ENCODE measurements at regions not wholly inside any gene's neighbourhood (a gene's known extent, or its start where the extent isn't known, plus 50 kb on each side); places are given as distances from the start of the nearest gene placed in this dataset.

DNA sequence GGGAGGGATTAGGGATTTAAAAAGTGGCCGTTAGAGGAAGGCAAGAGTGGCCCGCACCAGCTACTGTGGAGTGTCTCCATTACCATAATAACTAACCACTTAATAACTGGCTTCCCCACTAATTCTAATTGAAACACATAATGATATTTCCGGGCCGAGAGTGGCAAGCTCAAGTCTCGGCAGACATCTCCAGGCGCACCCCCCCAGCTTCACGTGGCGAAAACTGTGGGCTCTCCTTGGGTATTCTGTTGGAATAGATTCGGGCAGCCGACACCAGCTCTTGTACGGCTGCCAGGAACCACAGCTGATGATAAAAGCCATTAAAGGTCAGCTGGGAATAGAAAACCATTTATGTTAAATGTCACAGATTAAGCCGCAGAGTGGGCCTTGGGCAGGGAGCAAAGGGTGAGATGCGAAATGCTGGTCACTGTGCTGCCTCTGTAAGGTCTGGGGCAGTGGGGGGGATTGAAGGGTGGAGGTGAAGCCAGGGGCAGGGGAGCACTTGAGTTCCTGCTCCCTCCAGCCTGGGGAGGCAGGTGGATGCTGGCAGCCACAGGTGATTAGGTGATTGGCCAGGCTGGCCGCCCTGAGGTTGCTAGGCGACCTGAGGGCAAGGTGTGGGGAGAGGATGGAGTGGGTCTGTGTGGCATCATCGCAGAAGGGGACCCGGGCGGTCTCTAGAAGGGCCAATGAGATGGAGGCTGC, 115.6 kb upstream of the SDK2 start:
- H3K4me3 ChIP-seq (ENCODE audit: low read depth in 1 of 5, low read length in 5 of 5): no peak overlapping the region
- no peak overlapping the region for H3K9ac ChIP-seq (ENCODE audit: low read length in 5 of 5)
- no peaks in the 10 kb centered on the region for H3K36me3 ChIP-seq (ENCODE audit: control insufficient read depth in 5 of 5, insufficient read depth in 5 of 5, low read length in 5 of 5)
- no peaks in the 10 kb centered on the region for H3K9me3 ChIP-seq (ENCODE audit: control insufficient read depth in 5 of 5, low read length in 5 of 5)
- H3K27ac ChIP-seq (ENCODE audit: low read depth, low read length): no peak overlapping the region
- peaks cover 0 to 8% (median 4%) of the 10 kb centered on the region in 5 donors for H3K4me1 ChIP-seq (ENCODE audit: control insufficient read depth in 5 of 5, insufficient read depth in 5 of 5, low read length in 5 of 5)
- peaks cover 0 to 22% (median 16%) of the 10 kb centered on the region in 5 donors for H3K27me3 ChIP-seq (ENCODE audit: control insufficient read depth in 5 of 5, insufficient read depth in 4 of 5, low read length in 5 of 5)

DNA sequence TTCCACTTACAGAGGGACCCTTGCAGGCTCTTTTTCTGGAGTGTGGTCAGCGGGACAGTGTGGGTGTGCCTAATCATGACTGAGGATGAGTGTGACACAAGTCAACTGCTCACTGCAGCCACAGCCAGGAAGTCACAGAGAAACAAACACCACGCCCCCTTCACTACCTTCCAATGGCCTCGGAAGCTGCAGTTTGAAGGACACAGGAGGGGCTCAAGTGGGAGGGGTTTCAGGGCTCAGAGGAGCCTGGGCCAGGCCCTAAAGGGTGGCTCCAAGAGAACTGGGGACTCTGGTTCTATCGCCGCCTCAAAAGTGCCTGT, 116.2 kb upstream of the SDK2 start:
- Histone ChIP-seq H3K27me3 (ENCODE audit: control insufficient read depth in 5 of 5, insufficient read depth in 4 of 5, low read length in 5 of 5) (peaks cover 0 to 25% (median 14%) of the 10 kb centered on the region in 5 donors), H3K36me3 (ENCODE audit: control insufficient read depth in 5 of 5, insufficient read depth in 5 of 5, low read length in 5 of 5) (no peaks in the 10 kb centered on the region), H3K9me3 (ENCODE audit: control insufficient read depth in 5 of 5, low read length in 5 of 5) (no peaks in the 10 kb centered on the region), H3K4me1 (ENCODE audit: control insufficient read depth in 5 of 5, insufficient read depth in 5 of 5, low read length in 5 of 5) (peaks cover 0 to 8% (median 4%) of the 10 kb centered on the region in 5 donors), H3K9ac (ENCODE audit: low read length in 5 of 5) (no peak overlapping the region), H3K4me3 (ENCODE audit: low read depth in 1 of 5, low read length in 5 of 5) (no peak overlapping the region), H3K27ac (ENCODE audit: low read depth, low read length) (no peak overlapping the region)

DNA sequence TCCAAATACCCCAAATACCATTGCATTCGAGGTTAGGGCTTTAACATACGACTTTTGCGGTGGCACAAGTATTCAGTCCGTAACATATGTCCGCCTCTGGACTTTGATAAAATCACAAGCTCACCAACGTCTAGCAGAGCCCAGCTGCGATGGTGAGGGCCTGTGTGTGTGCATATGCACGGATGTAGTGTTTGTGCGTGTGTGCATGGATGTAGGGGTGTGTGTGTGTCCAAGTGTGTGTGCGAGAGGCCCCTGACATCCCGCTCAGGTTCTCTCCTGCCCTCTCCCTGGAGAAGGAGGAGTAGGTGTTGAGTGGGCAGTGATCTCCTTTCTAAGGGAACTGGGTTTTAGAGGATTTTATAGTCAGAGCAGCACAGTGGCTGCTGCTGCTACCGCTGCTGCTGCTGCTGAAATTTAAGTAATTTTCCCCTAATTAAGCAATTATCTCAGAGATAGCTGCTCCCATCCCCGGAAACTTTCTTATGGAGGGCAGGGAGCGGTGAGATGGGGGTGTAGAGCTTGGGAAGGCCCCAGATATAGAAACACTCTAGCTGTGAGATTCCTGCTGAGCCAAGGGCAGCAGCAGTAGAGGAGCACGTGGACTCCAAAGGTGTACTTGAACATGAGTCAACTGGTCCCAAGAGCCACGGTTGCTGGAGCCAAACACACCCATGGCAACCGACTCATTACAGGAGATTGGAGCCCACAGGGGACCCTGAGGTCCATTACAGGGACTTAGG, 121.7 kb upstream of the SDK2 start:
- H3K4me1 ChIP-seq (ENCODE audit: control insufficient read depth in 5 of 5, insufficient read depth in 5 of 5, low read length in 5 of 5): peaks cover 4 to 18% (median 13%) of the 10 kb centered on the region in 5 donors
- H3K9ac ChIP-seq (ENCODE audit: low read length in 5 of 5): no peak overlapping the region

DNA sequence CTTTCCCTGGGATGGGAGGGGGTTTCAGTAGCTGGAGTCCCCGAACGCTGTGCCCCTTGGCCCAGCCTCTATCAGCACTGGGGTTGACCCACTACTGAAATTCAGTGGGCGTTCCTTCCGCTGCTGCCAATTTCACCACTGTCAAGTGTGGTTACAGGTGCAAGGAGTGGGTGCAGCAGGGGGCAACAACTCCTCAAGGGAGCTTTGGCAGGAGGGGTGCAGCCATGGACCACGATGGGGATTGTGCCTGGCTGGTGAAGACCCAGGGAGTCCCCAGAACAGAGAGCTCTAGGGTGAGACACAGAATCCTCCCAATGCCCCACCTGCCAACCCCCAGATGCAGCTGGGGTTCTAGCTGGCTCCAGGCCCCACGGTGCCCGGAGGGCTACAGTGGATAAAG, 123.5 kb upstream of the SDK2 start:
- Histone ChIP-seq H3K36me3 (ENCODE audit: control insufficient read depth in 5 of 5, insufficient read depth in 5 of 5, low read length in 5 of 5) (no peaks in the 10 kb centered on the region), H3K27ac (ENCODE audit: low read depth, low read length) (no peak overlapping the region), H3K27me3 (ENCODE audit: control insufficient read depth in 5 of 5, insufficient read depth in 4 of 5, low read length in 5 of 5) (peaks cover 0 to 13% (median 6%) of the 10 kb centered on the region in 5 donors), H3K4me3 (ENCODE audit: low read depth in 1 of 5, low read length in 5 of 5) (no peak overlapping the region), H3K9ac (ENCODE audit: low read length in 5 of 5) (no peak overlapping the region), H3K9me3 (ENCODE audit: control insufficient read depth in 5 of 5, low read length in 5 of 5) (no peaks in the 10 kb centered on the region), H3K4me1 (ENCODE audit: control insufficient read depth in 5 of 5, insufficient read depth in 5 of 5, low read length in 5 of 5) (peaks cover 4 to 17% (median 10%) of the 10 kb centered on the region in 5 donors)

More for the DNA sequence above, 121.7 kb upstream of the SDK2 start:
- H3K27me3 ChIP-seq (ENCODE audit: control insufficient read depth in 5 of 5, insufficient read depth in 4 of 5, low read length in 5 of 5): peaks cover 0 to 10% (median 3%) of the 10 kb centered on the region in 5 donors
- no peaks in the 10 kb centered on the region for H3K36me3 ChIP-seq (ENCODE audit: control insufficient read depth in 5 of 5, insufficient read depth in 5 of 5, low read length in 5 of 5)
- no peaks in the 10 kb centered on the region for H3K9me3 ChIP-seq (ENCODE audit: control insufficient read depth in 5 of 5, low read length in 5 of 5)
- H3K27ac ChIP-seq (ENCODE audit: low read depth, low read length): no peak overlapping the region
- H3K4me3 ChIP-seq (ENCODE audit: low read depth in 1 of 5, low read length in 5 of 5): no peak overlapping the region

DNA sequence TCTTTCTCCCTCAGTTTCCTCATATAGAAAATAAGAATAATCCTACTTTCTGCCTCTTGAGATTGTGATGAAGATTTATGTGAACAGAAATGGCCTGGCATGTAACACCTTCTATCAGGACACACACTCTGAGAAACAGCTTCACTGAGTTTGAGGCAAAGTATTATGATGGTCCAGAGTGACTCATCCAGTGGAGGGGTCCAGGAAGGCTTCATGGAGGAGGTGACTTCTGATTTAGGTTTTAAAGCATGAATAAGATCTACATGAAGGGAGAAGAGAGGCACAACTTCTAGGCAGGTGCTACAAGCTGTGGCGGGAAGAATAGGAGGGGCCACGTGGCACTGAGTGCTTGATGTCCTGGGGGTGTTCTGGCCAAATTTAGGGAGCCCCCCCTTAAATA, 124.4 kb upstream of the SDK2 start:
- no peak overlapping the region for H3K9ac ChIP-seq (ENCODE audit: low read length in 5 of 5)
- H3K4me1 ChIP-seq (ENCODE audit: control insufficient read depth in 5 of 5, insufficient read depth in 5 of 5, low read length in 5 of 5): peaks cover 4 to 17% (median 10%) of the 10 kb centered on the region in 5 donors
- no peaks in the 10 kb centered on the region for H3K9me3 ChIP-seq (ENCODE audit: control insufficient read depth in 5 of 5, low read length in 5 of 5)
- H3K27ac ChIP-seq (ENCODE audit: low read depth, low read length): no peak overlapping the region
- no peak overlapping the region for H3K4me3 ChIP-seq (ENCODE audit: low read depth in 1 of 5, low read length in 5 of 5)
- H3K27me3 ChIP-seq (ENCODE audit: control insufficient read depth in 5 of 5, insufficient read depth in 4 of 5, low read length in 5 of 5): peaks cover 0 to 13% (median 6%) of the 10 kb centered on the region in 5 donors
- H3K36me3 ChIP-seq (ENCODE audit: control insufficient read depth in 5 of 5, insufficient read depth in 5 of 5, low read length in 5 of 5): no peaks in the 10 kb centered on the region

DNA sequence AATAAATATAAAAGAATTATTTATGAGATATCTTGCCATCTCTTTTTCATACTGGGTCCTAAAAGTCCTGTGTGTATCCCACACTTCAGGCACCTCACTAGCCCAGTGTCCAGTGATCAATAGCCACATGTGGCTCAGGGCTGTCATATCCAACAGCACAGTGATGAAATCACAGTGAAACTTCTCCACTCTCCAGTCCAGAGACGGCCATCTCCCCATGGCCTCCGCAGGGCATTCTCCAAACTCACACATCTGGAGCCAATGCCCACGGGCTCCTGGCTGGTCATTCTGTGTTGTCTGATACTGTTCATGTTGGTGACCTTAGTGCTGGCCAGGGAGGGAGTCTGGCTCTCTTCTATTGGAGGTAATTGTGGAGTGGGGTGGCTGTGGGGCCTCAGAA, 125.2 kb upstream of the SDK2 start:
- no peak overlapping the region for H3K9ac ChIP-seq (ENCODE audit: low read length in 5 of 5)
- H3K9me3 ChIP-seq (ENCODE audit: control insufficient read depth in 5 of 5, low read length in 5 of 5): no peaks in the 10 kb centered on the region
- no peak overlapping the region for H3K27ac ChIP-seq (ENCODE audit: low read depth, low read length)
- H3K4me1 ChIP-seq (ENCODE audit: control insufficient read depth in 5 of 5, insufficient read depth in 5 of 5, low read length in 5 of 5): peaks cover 4 to 17% (median 10%) of the 10 kb centered on the region in 5 donors
- H3K27me3 ChIP-seq (ENCODE audit: control insufficient read depth in 5 of 5, insufficient read depth in 4 of 5, low read length in 5 of 5): peaks cover 0 to 13% (median 6%) of the 10 kb centered on the region in 5 donors
- H3K36me3 ChIP-seq (ENCODE audit: control insufficient read depth in 5 of 5, insufficient read depth in 5 of 5, low read length in 5 of 5): no peaks in the 10 kb centered on the region
- no peak overlapping the region for H3K4me3 ChIP-seq (ENCODE audit: low read depth in 1 of 5, low read length in 5 of 5)

DNA sequence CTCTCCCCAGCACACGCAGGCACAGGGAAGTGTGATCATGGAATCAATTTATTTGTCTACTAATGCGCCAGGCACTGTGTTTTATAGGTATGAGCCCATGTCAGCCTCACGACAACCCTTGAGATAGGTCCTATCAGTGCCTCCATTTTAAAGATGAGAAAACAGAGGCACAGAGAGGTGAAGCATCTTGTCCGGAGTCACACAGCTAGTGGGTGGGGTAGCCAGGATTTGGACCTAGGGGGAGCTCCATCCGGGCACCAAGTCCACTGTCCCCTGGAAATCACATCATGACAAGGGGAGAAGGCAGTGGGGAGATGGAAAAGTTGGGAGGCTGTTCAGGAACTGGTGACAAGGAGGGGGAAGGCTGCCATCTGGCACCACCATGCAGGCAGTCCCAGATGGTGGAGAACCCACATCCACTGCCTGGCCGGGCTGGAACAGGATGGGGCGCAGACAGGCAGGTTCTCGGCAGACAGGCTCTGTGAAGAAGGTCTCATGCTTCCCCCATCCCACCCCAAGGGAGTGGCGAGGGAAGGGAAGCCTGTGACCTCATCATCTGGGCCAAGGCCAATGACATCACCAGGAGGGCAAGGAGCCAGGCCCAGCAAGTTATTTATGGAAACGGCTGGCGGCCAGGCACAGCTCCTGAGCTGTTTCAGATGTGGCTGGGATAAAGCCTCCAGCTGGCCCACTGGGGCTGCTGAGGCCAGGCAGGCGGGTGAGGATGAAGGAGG, 126.0 kb upstream of the SDK2 start:
- Histone ChIP-seq H3K4me3 (ENCODE audit: low read depth in 1 of 5, low read length in 5 of 5) (no peak overlapping the region), H3K9ac (ENCODE audit: low read length in 5 of 5) (no peak overlapping the region), H3K36me3 (ENCODE audit: control insufficient read depth in 5 of 5, insufficient read depth in 5 of 5, low read length in 5 of 5) (no peaks in the 10 kb centered on the region), H3K27me3 (ENCODE audit: control insufficient read depth in 5 of 5, insufficient read depth in 4 of 5, low read length in 5 of 5) (peaks cover 0 to 13% (median 6%) of the 10 kb centered on the region in 5 donors), H3K4me1 (ENCODE audit: control insufficient read depth in 5 of 5, insufficient read depth in 5 of 5, low read length in 5 of 5) (peaks cover 4 to 17% (median 10%) of the 10 kb centered on the region in 5 donors), H3K27ac (ENCODE audit: low read depth, low read length) (no peak overlapping the region), H3K9me3 (ENCODE audit: control insufficient read depth in 5 of 5, low read length in 5 of 5) (no peaks in the 10 kb centered on the region)

DNA sequence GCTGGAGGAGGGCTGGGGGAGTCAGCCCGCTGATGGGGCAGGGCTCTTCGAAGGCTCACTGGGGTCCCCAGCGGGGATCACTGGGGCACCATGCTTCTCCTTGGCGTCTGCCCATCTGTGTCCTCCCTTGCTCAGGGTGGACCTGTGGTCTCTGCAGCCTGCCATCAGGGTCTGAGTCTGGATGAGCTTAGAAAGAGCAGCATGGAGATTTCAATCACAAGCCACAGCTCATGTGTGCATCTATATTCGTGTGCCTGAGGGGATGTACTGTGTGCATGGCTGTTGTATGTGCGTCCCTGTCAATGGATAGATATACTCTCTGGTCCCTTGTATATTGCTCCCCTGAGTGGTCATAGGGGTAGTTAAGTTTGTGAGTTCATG, 126.6 kb upstream of the SDK2 start:
- Histone ChIP-seq H3K9ac (ENCODE audit: low read length in 5 of 5) (no peak overlapping the region), H3K27me3 (ENCODE audit: control insufficient read depth in 5 of 5, insufficient read depth in 4 of 5, low read length in 5 of 5) (peaks cover 0 to 13% (median 8%) of the 10 kb centered on the region in 5 donors), H3K36me3 (ENCODE audit: control insufficient read depth in 5 of 5, insufficient read depth in 5 of 5, low read length in 5 of 5) (no peaks in the 10 kb centered on the region), H3K27ac (ENCODE audit: low read depth, low read length) (no peak overlapping the region), H3K9me3 (ENCODE audit: control insufficient read depth in 5 of 5, low read length in 5 of 5) (no peaks in the 10 kb centered on the region), H3K4me1 (ENCODE audit: control insufficient read depth in 5 of 5, insufficient read depth in 5 of 5, low read length in 5 of 5) (peaks cover 4 to 17% (median 10%) of the 10 kb centered on the region in 5 donors), H3K4me3 (ENCODE audit: low read depth in 1 of 5, low read length in 5 of 5) (no peak overlapping the region)

DNA sequence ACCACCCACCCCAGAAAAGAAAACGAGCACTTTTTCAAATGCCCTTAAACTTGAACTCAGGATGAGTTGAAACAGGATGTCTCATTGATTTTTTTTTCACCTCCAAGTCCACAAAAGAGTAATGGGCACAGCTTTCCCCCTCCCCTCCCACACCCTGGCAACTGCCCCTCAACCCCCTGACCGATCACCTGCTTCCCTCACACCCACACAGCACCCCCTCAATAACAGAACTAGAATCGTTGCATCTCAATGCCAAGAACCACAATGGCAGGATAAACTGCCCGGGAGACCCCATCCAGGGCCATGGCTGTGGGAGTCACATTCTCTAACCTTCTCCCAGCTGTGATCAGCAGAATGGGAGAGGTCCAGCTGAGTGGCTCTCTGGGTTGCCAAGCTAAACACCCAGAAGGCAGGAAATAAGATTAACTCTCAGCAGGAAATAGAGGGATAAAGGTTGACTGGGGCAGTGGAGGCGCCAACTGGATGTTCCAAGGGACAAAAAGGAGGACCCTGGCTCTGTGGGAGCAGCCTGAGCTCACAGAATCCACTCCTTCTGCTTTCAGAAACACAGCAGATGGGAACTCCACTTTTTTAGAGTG, 128.0 kb upstream of the SDK2 start:
- peaks cover 0 to 18% (median 12%) of the 10 kb centered on the region in 5 donors for H3K27me3 ChIP-seq (ENCODE audit: control insufficient read depth in 5 of 5, insufficient read depth in 4 of 5, low read length in 5 of 5)
- no peak overlapping the region for H3K4me3 ChIP-seq (ENCODE audit: low read depth in 1 of 5, low read length in 5 of 5)
- peaks cover 4 to 17% (median 10%) of the 10 kb centered on the region in 5 donors for H3K4me1 ChIP-seq (ENCODE audit: control insufficient read depth in 5 of 5, insufficient read depth in 5 of 5, low read length in 5 of 5)
- H3K27ac ChIP-seq (ENCODE audit: low read depth, low read length): no peak overlapping the region
- no peaks in the 10 kb centered on the region for H3K36me3 ChIP-seq (ENCODE audit: control insufficient read depth in 5 of 5, insufficient read depth in 5 of 5, low read length in 5 of 5)
- H3K9ac ChIP-seq (ENCODE audit: low read length in 5 of 5): no peak overlapping the region
- H3K9me3 ChIP-seq (ENCODE audit: control insufficient read depth in 5 of 5, low read length in 5 of 5): no peaks in the 10 kb centered on the region

Measured in subcutaneous abdominal adipose tissue (tissue), 5 donors.